GM19240 (cell line): ENCODE measurements at regions not wholly inside any gene's neighbourhood (a gene's known extent, or its start where the extent isn't known, plus 50 kb on each side); places are given as distances from the start of the nearest gene placed in this dataset.
"Not testable (repeated sequence)": the region's sequence is repeated elsewhere in the genome, so short reads cannot be mapped to it uniquely, and the experiment has no call there.

ENCODE experiments used
- DNase-seq: peaks from one replicate; pipeline ENCODE4 v3.0.0; 2011; ENCODE audit warnings: low spot score; ENCODE audit not compliant: insufficient read length

GRCh38 chr12:83476695-83477690 lies 790.3 kb downstream of the TMTC2 start:
- no peak for DNase-seq

- no peak for DNase-seq
These were observed 789.3 kb downstream of the TMTC2 start for GRCh38 chr12:83476006-83476405.

- no peak for DNase-seq
These were observed 787.7 kb downstream of the TMTC2 start for GRCh38 chr12:83474369-83474768.

GRCh38 chr12:83473408-83474095 lies 786.8 kb downstream of the TMTC2 start:
- no peak for DNase-seq

- no peak for DNase-seq
These were observed 786.1 kb downstream of the TMTC2 start for GRCh38 chr12:83472772-83473171.

- DNase-seq = no peak
These were observed 785.6 kb downstream of the TMTC2 start for GRCh38 chr12:83472350-83472749.

- no peak for DNase-seq
These were observed 784.6 kb downstream of the TMTC2 start for GRCh38 chr12:83471341-83471740.

GRCh38 chr12:83470749-83471148 lies 784.0 kb downstream of the TMTC2 start:
- DNase-seq = no peak

- no peak for DNase-seq
These were observed 782.5 kb downstream of the TMTC2 start for GRCh38 chr12:83468988-83469908.

GRCh38 chr12:83465632-83466031 lies 778.9 kb downstream of the TMTC2 start:
- DNase-seq = no peak

- DNase-seq = no peak
These were observed 775.7 kb downstream of the TMTC2 start for GRCh38 chr12:83462419-83462818.

GRCh38 chr12:83461336-83461935 lies 774.7 kb downstream of the TMTC2 start:
- DNase-seq = no peak

- no peak for DNase-seq
These were observed 764.5 kb downstream of the TMTC2 start for GRCh38 chr12:83451189-83451588.

- no peak for DNase-seq
These were observed 747.9 kb downstream of the TMTC2 start for GRCh38 chr12:83434600-83434999.

GRCh38 chr12:83432176-83432719 lies 745.5 kb downstream of the TMTC2 start:
- no peak for DNase-seq

GRCh38 chr12:83427586-83428136 lies 741.0 kb downstream of the TMTC2 start:
- not testable (repeated sequence) for DNase-seq

- no peak for DNase-seq
These were observed 728.3 kb downstream of the TMTC2 start for GRCh38 chr12:83414981-83415380.

- no peak for DNase-seq
These were observed 722.1 kb downstream of the TMTC2 start for GRCh38 chr12:83408851-83409250.

- DNase-seq = no peak
These were observed 721.4 kb downstream of the TMTC2 start for GRCh38 chr12:83408146-83408545.

- DNase-seq = no peak
These were observed 717.8 kb downstream of the TMTC2 start for GRCh38 chr12:83404521-83404920.
